H1 (cell line): ENCODE measurements at regions not wholly inside any gene's neighbourhood (a gene's known extent, or its start where the extent isn't known, plus 50 kb on each side); places are given as distances from the start of the nearest gene placed in this dataset.

ENCODE experiments used
- CTCF ChIA-PET: fragments of 300-600 bp; sonication (Branson Sonifier 250); formaldehyde crosslinking; loops from one replicate; lab custom pipeline; 2021; ENCODE audit not compliant: partially characterized antibody; lab: Charles Lee
- POLR2A ChIA-PET: fragments of 300-600 bp; sonication (Branson Sonifier 250); formaldehyde crosslinking; loops from one replicate; lab custom pipeline; 2021; ENCODE audit warnings: inconsistent platforms; ENCODE audit not compliant: partially characterized antibody; lab: Charles Lee
- DNase-seq, 2 experiments: peaks; one replicate each; pipeline versions ENCODE4 v3.0.0 to v3.0.0-alpha.2; 2010 to 2022; ENCODE audit warnings: low spot score in 2 of 2, low read depth in 1 of 2, mixed read lengths in 1 of 2
- FAIRE-seq: peaks from 2 replicates; lab custom pipeline; 2011; peaks lifted over from hg19 to GRCh38; lab: Jason Lieb, UNC
- H2AFZ ChIP-seq: 2 replicates; pipeline ENCODE4 v1.8.1; 2012; ENCODE audit warnings: low read length, inconsistent platforms
- H2AK5ac ChIP-seq: 2 replicates; pipeline ENCODE4 v1.6.1; 2013; ENCODE audit warnings: low read depth, low read length
- H2BK120ac ChIP-seq: replicated peaks from 2 replicates; pipeline ENCODE3; 2013; ENCODE audit warnings: low read depth, low read length, inconsistent platforms
- H2BK12ac ChIP-seq: 2 replicates; pipeline ENCODE4 v1.6.1; 2013; ENCODE audit warnings: low read depth, low read length
- H2BK15ac ChIP-seq: 2 replicates; pipeline ENCODE4 v1.6.1; 2013; ENCODE audit warnings: low read length
- H2BK20ac ChIP-seq: 2 replicates; pipeline ENCODE4 v1.6.1; 2013; ENCODE audit warnings: low read length
- H2BK5ac ChIP-seq: 2 replicates; pipeline ENCODE4 v1.6.1; 2013; ENCODE audit warnings: low read depth, low read length
- H3K14ac ChIP-seq: 2 replicates; pipeline ENCODE4 v1.6.1; 2013; ENCODE audit warnings: inconsistent platforms; ENCODE audit not compliant: insufficient read length
- H3K18ac ChIP-seq: 2 replicates; pipeline ENCODE4 v1.6.1; 2013; ENCODE audit warnings: low read length; ENCODE audit errors: extremely low read depth
- H3K23ac ChIP-seq: 2 replicates; pipeline ENCODE4 v1.6.1; 2013; ENCODE audit warnings: inconsistent platforms; ENCODE audit not compliant: insufficient read length
- H3K23me2 ChIP-seq: 2 replicates; pipeline ENCODE4 v1.6.1; 2013; ENCODE audit warnings: low read depth, low read length
- H3K27ac ChIP-seq: 2 replicates; pipeline ENCODE4 v1.6.1; 2011; ENCODE audit warnings: low read depth, low read length, inconsistent platforms
- H3K27me3 ChIP-seq, 4 experiments: replicated peaks in 1 of 4; 1 replicate in 1 of 4; 2 replicates in 3 of 4; pipeline versions ENCODE4 v1.6.1 to v1.8.1; 2011 to 2013; ENCODE audit warnings: low read length in 3 of 4, mild to moderate bottlenecking in 3 of 4, inconsistent platforms in 2 of 4, mixed read lengths in 2 of 4, moderate library complexity in 1 of 4; ENCODE audit not compliant: control insufficient read depth in 3 of 4, insufficient read depth in 3 of 4; ENCODE audit errors: extremely low read depth in 1 of 4
- H3K36me3 ChIP-seq, 4 experiments: 2 replicates each; pipeline versions ENCODE4 v1.6.1 to v1.8.1; 2011 to 2013; ENCODE audit warnings: mild to moderate bottlenecking in 4 of 4, low read length in 3 of 4, moderate library complexity in 2 of 4, control low read depth in 1 of 4, inconsistent platforms in 1 of 4; ENCODE audit not compliant: insufficient read depth in 4 of 4, control insufficient read depth in 2 of 4
- H3K4ac ChIP-seq: replicated peaks from 2 replicates; pipeline ENCODE3; 2013; ENCODE audit warnings: low read length, low read depth, mixed read lengths, inconsistent platforms; ENCODE audit not compliant: insufficient read length
- H3K4me1 ChIP-seq, 4 experiments: replicated peaks in 1 of 4; 1 replicate in 1 of 4; 2 replicates in 3 of 4; pipeline versions ENCODE4 v1.6.1 to v1.8.1; 2011 to 2013; ENCODE audit warnings: low read length in 3 of 4, inconsistent platforms in 2 of 4, mixed read lengths in 1 of 4; ENCODE audit not compliant: insufficient read depth in 4 of 4, control insufficient read depth in 3 of 4
- H3K4me2 ChIP-seq, 2 experiments: 2 replicates each; pipeline versions ENCODE4 v1.6.1 to v1.8.1; 2011 to 2013; ENCODE audit warnings: low read depth in 2 of 2, low read length in 2 of 2, control low read depth in 1 of 2, inconsistent platforms in 1 of 2, mild to moderate bottlenecking in 1 of 2; ENCODE audit not compliant: insufficient read depth in 1 of 2
- H3K4me3 ChIP-seq, 4 experiments: fragments of 200-600, 300-600 bp in 1 of 4; sonication (generic), shearing (Covaris generic), sonication (Bioruptor Twin) in 1 of 4; 2 replicates each; pipeline versions ENCODE4 v1.5.1 to v1.8.1; 2011 to 2016; ENCODE audit warnings: low read length in 4 of 4, low read depth in 3 of 4, control low read depth in 2 of 4, inconsistent platforms in 2 of 4, mild to moderate bottlenecking in 2 of 4, mixed read lengths in 1 of 4, moderate library complexity in 1 of 4; ENCODE audit not compliant: insufficient read depth in 2 of 4; ENCODE audit errors: extremely low read depth in 1 of 4
- H3K56ac ChIP-seq: replicated peaks from 2 replicates; pipeline ENCODE3; 2013; ENCODE audit warnings: low read depth, mild to moderate bottlenecking, mixed read lengths, low read length, inconsistent platforms; ENCODE audit not compliant: insufficient read length
- H3K79me1 ChIP-seq: 2 replicates; pipeline ENCODE4 v1.6.1; 2013; ENCODE audit warnings: low read depth, low read length, control low read depth
- H3K79me2 ChIP-seq, 2 experiments: 2 replicates each; pipeline versions ENCODE4 v1.6.1 to v1.8.1; 2012 to 2013; ENCODE audit warnings: low read length in 2 of 2, mild to moderate bottlenecking in 2 of 2, inconsistent platforms in 1 of 2; ENCODE audit not compliant: insufficient read depth in 2 of 2, control insufficient read depth in 1 of 2
- H3K9ac ChIP-seq, 4 experiments: replicated peaks in 1 of 4; 1 replicate in 1 of 4; 2 replicates in 3 of 4; pipeline versions ENCODE4 v1.6.1 to v1.8.1; 2011 to 2013; ENCODE audit warnings: low read depth in 3 of 4, low read length in 3 of 4, control low read depth in 2 of 4, mild to moderate bottlenecking in 2 of 4, moderate library complexity in 2 of 4, inconsistent platforms in 1 of 4; ENCODE audit errors: extremely low read depth in 1 of 4
- H3K9me3 ChIP-seq, 2 experiments: 2 replicates each; pipeline versions ENCODE4 v1.6.1 to v1.8.1; 2012 to 2013; ENCODE audit warnings: mild to moderate bottlenecking in 2 of 2, moderate library complexity in 2 of 2, control low read depth in 1 of 2, inconsistent platforms in 1 of 2, low read depth in 1 of 2, low read length in 1 of 2, mixed read lengths in 1 of 2; ENCODE audit not compliant: insufficient read depth in 2 of 2
- H4K20me1 ChIP-seq, 2 experiments: replicated peaks in 1 of 2; 2 replicates each; pipeline versions ENCODE3 to v1.8.1; 2011 to 2013; ENCODE audit warnings: inconsistent platforms in 2 of 2, low read length in 2 of 2, mild to moderate bottlenecking in 1 of 2; ENCODE audit not compliant: insufficient read depth in 2 of 2, control insufficient read depth in 1 of 2
- H4K5ac ChIP-seq: 2 replicates; pipeline ENCODE4 v1.6.1; 2013; ENCODE audit warnings: low read length, low read depth, mixed read lengths, inconsistent platforms; ENCODE audit not compliant: insufficient read length
- H4K8ac ChIP-seq: 2 replicates; pipeline ENCODE4 v1.8.0; 2013; ENCODE audit warnings: mild to moderate bottlenecking, moderate library complexity, low read length, inconsistent platforms; ENCODE audit not compliant: insufficient read depth; ENCODE audit errors: extremely low read depth
- H4K91ac ChIP-seq: replicated peaks from 2 replicates; pipeline ENCODE3; 2013; ENCODE audit warnings: low read length, mixed read lengths, inconsistent platforms; ENCODE audit not compliant: insufficient read length
- GTF2F1 ChIP-seq: IDR thresholded peaks from 2 replicates; pipeline ENCODE4 v1.6.1; 2012; ENCODE audit warnings: low read depth, low read length, improper control_type of control experiment, borderline replicate concordance
- RBBP5 ChIP-seq: IDR thresholded peaks from 2 replicates; pipeline ENCODE4 v1.7.1; 2012; ENCODE audit warnings: low read depth, mild to moderate bottlenecking, inconsistent platforms, low read length, moderate library complexity, borderline replicate concordance
- WGBS, 2 experiments: shearing (Covaris generic) in 1 of 2; methylation state at CpG; one replicate each; pipeline versions ENCODE4 v1.1.6 to v1.1.7; 2013 to 2015; ENCODE audit warnings: low lambda C conversion rate in 2 of 2, mixed read lengths in 2 of 2, inconsistent platforms in 1 of 2, low coverage in 1 of 2, missing lambda C conversion rate in 1 of 2; ENCODE audit not compliant: insufficient replicate concordance in 2 of 2, insufficient coverage in 1 of 2, insufficient read length in 1 of 2; ENCODE audit errors: extremely low coverage in 1 of 2, missing lambda C conversion rate in 1 of 2; 5-methylcytosine and 5-hydroxymethylcytosine counted together

GRCh38 chr14:44099743-44100488 lies 407.2 kb downstream of the FSCB start:
- ChIA-PET POLR2A (no interaction called here), CTCF (interaction anchor here (0.6 kb wide), 2 partner anchors 12 to 91 kb away, joined by 3 to 4 read pairs; no protein-coding TSS in a partner anchor)
- Histone ChIP-seq H2AK5ac (no peak overlapping the region), H4K5ac (no peak overlapping the region), H2BK20ac (no peak overlapping the region), H4K91ac (no peak overlapping the region), H3K79me1 (no peaks in the 10 kb centered on the region), H3K4me2 (no peak overlapping the region), H3K79me2 (no peaks in the 10 kb centered on the region), H3K4ac (no peak overlapping the region), H2BK5ac (no peak overlapping the region), H3K9ac (no peak overlapping the region), H2AFZ (no peak overlapping the region), H3K23ac (no peak overlapping the region), H4K20me1 (no peaks in the 10 kb centered on the region), H3K4me1 (no peaks in the 10 kb centered on the region), H2BK12ac (no peak overlapping the region), H3K9me3 (peaks cover 0 to 3% of the 10 kb centered on the region in 2 experiments; a peak in 1 of 4 replicates), H3K27me3 (no peaks in the 10 kb centered on the region), H3K56ac (no peak overlapping the region), H3K36me3 (no peaks in the 10 kb centered on the region), H3K4me3 (no peak overlapping the region), H3K14ac (no peak overlapping the region), H2BK120ac (no peak overlapping the region), H3K18ac (no peak overlapping the region), H2BK15ac (no peak overlapping the region), H3K23me2 (no peaks in the 10 kb centered on the region), H3K27ac (no peak overlapping the region), H4K8ac (no peak overlapping the region)
- 95% methylated on average over 1 of the region's 1 CpG; no CpG with 5 or more reads in 1 of the 2 experiments for WGBS, 2 experiments
- FAIRE-seq, result no peak
- TF ChIP-seq GTF2F1 (no peak), RBBP5 (no peak)
- no peak for DNase-seq
